Sigmoid colon (tissue), 6 donors: ENCODE measurements at regions not wholly inside any gene's neighbourhood (a gene's known extent, or its start where the extent isn't known, plus 50 kb on each side); places are given as distances from the start of the nearest gene placed in this dataset.
"Not testable (repeated sequence)": the region's sequence is repeated elsewhere in the genome, so short reads cannot be mapped to it uniquely, and the experiment has no call there.

Experiments used
- DNase-seq: peaks from one replicate; pipeline ENCODE4 v3.0.0-alpha.2; 2019
- H3K27ac ChIP-seq, 4 donors: fragments of 200-600 bp; sonication (generic); one replicate each; pipeline ENCODE4 v1.5.1; 2016 to 2019; ENCODE audit warnings: mild to moderate bottlenecking in 1 of 4
- H3K27me3 ChIP-seq, 3 donors: fragments of 200-600 bp; sonication (generic); one replicate each; pipeline ENCODE4 v1.5.1; 2019; ENCODE audit warnings: mild to moderate bottlenecking in 1 of 3
- H3K36me3 ChIP-seq, 4 donors: fragments of 200-600 bp; sonication (generic); one replicate each; pipeline ENCODE4 v1.5.1; 2016 to 2019
- H3K4me1 ChIP-seq, 4 donors: fragments of 200-600 bp; sonication (generic); one replicate each; pipeline ENCODE4 v1.5.1; 2017 to 2019
- H3K4me3 ChIP-seq, 4 donors: fragments of 200-600 bp; sonication (generic); one replicate each; pipeline ENCODE4 v1.5.1; 2017 to 2019; ENCODE audit warnings: mild to moderate bottlenecking in 2 of 4, moderate library complexity in 1 of 4
- H3K9me3 ChIP-seq, 4 donors: fragments of 200-600 bp in 3 of 4; sonication (generic) in 3 of 4; one replicate each; pipeline versions ENCODE4 v1.5.1 to v1.6.1; 2013 to 2019
- CTCF ChIP-seq, 4 experiments: fragments of 450-650 bp in 3 of 4; fragments of 200-600 bp in 1 of 4; IDR thresholded peaks; one replicate each; pipeline ENCODE4 v1.5.1; 2016 to 2019; ENCODE audit warnings: antibody characterized with exemption in 4 of 4, mild to moderate bottlenecking in 3 of 4, moderate library complexity in 2 of 4
- EP300 ChIP-seq, 4 donors: sonication (generic); formaldehyde crosslinking; IDR thresholded peaks; one replicate each; pipeline ENCODE4 v1.6.1; 2017; ENCODE audit warnings: antibody characterized with exemption in 4 of 4
- POLR2A ChIP-seq, 2 donors: fragments of 450-650 bp; IDR thresholded peaks; one replicate each; pipeline ENCODE4 v1.6.1; 2016; ENCODE audit warnings: antibody characterized with exemption in 2 of 2, mild to moderate bottlenecking in 2 of 2, moderate library complexity in 2 of 2
- POLR2AphosphoS5 ChIP-seq, 4 donors: sonication (generic); formaldehyde crosslinking; IDR thresholded peaks; one replicate each; pipeline ENCODE4 v1.6.1; 2017; ENCODE audit warnings: antibody characterized with exemption in 4 of 4
- WGBS, 2 donors: extraction: QIAGEN DNeasy Blood & Tissue Kit; methylation state at CpG; one replicate each; pipeline ENCODE4 v1.1.7; 2013; 5-methylcytosine and 5-hydroxymethylcytosine counted together
- intact Hi-C: fragments of 100-400 bp; cut with DNase I; formaldehyde crosslinking; loops from one replicate; pipeline ENCODE4 v1.15.1; 2023
- donor health status: healthy with polysubstance abuse.
- donor health status: healthy.

- DNase-seq, result no peak
- Histone ChIP-seq H3K27me3 (no peaks in the 10 kb centered on the region), H3K9me3 (no peaks in the 10 kb centered on the region), H3K36me3 (no peaks in the 10 kb centered on the region), H3K27ac (no peak overlapping the region), H3K4me3 (no peak overlapping the region), H3K4me1 (peaks cover 0 to 9% (median 2%) of the 10 kb centered on the region in 4 donors)
- WGBS, 2 donors, result 88 to 89% methylated on average over 2 of the region's 2 CpGs
- TF ChIP-seq CTCF (IDR thresholded peaks at IDR 0.05) (no peak), POLR2AphosphoS5 (IDR thresholded peaks at IDR 0.05) (no peak), POLR2A (IDR thresholded peaks at IDR 0.05) (no peak), EP300 (IDR thresholded peaks at IDR 0.05) (no peak)
- intact Hi-C loops, result loop anchor here (5.0 kb wide), 1 partner anchor 36 kb away; no protein-coding TSS in a partner anchor
Measured at GRCh38 chr6:79813143-79813850, 134.1 kb downstream of the ELOVL4 start.

GRCh38 chr6:79812195-79812594 lies 135.2 kb downstream of the ELOVL4 start:
- Histone ChIP-seq H3K27me3 (no peaks in the 10 kb centered on the region), H3K4me3 (no peak overlapping the region), H3K36me3 (no peaks in the 10 kb centered on the region), H3K9me3 (no peaks in the 10 kb centered on the region), H3K27ac (no peak overlapping the region), H3K4me1 (peaks cover 0 to 9% (median 2%) of the 10 kb centered on the region in 4 donors)
- WGBS, 2 donors, result 83 to 84% methylated on average over 8 of the region's 8 CpGs
- intact Hi-C loops, result loop anchor here (5.0 kb wide), 1 partner anchor 35 kb away; no protein-coding TSS in a partner anchor
- TF ChIP-seq EP300 (IDR thresholded peaks at IDR 0.05) (no peak), POLR2A (IDR thresholded peaks at IDR 0.05) (no peak), POLR2AphosphoS5 (IDR thresholded peaks at IDR 0.05) (no peak), CTCF (IDR thresholded peaks at IDR 0.05) (no peak)
- DNase-seq, result no peak

DNA sequence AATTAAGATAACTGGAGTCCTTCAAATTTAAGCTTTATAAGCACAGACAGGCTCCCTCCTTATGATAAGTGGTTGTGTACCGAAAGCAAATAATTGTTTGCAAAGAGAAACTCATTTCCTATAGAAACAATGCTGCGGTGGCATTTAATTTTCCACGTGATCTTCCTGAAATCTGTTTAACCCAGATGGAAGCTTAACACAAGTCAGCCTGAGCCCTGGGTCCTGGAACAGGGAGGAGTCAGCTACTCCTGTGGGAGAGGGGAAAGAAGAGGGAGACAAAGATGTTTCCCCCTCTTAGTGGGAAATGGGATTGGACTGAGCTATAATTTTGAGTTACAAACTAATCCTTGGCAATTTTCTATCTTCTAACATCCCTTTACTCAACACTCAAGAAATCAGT lies 136.5 kb downstream of the ELOVL4 start:
- 44 to 68% methylated on average over 3 of the region's 3 CpGs for WGBS, 2 donors
- peaks cover 0 to 9% (median 2%) of the 10 kb centered on the region in 4 donors for H3K4me1 ChIP-seq
- no peaks in the 10 kb centered on the region for H3K27me3 ChIP-seq
- intact Hi-C loops, result loop anchor here (5.0 kb wide), 1 partner anchor 34 kb away; no protein-coding TSS in a partner anchor
- DNase-seq, result no peak
- no peak overlapping the region for H3K4me3 ChIP-seq
- no peak overlapping the region for H3K27ac ChIP-seq
- no peaks in the 10 kb centered on the region for H3K36me3 ChIP-seq
- H3K9me3 ChIP-seq, result no peaks in the 10 kb centered on the region
- no peak for TF ChIP-seq EP300 (IDR thresholded peaks at IDR 0.05)
- TF ChIP-seq POLR2A (IDR thresholded peaks at IDR 0.05), result no peak

- Histone ChIP-seq H3K36me3 (no peaks in the 10 kb centered on the region), H3K9me3 (no peaks in the 10 kb centered on the region), H3K27ac (no peak overlapping the region), H3K27me3 (no peaks in the 10 kb centered on the region), H3K4me3 (no peak overlapping the region), H3K4me1 (peaks cover 0 to 9% (median 2%) of the 10 kb centered on the region in 4 donors)
- TF ChIP-seq EP300 (IDR thresholded peaks at IDR 0.05) (no peak), POLR2AphosphoS5 (IDR thresholded peaks at IDR 0.05) (no peak), POLR2A (IDR thresholded peaks at IDR 0.05) (no peak), CTCF (IDR thresholded peaks at IDR 0.05) (no peak)
- WGBS, 2 donors, result 67 to 79% methylated on average over 10 of the region's 10 CpGs
- intact Hi-C loops, result loop anchor here (5.0 kb wide), 1 partner anchor 33 kb away; no protein-coding TSS in a partner anchor
- no peak for DNase-seq
Measured at GRCh38 chr6:79810185-79810705, 137.1 kb downstream of the ELOVL4 start.

- TF ChIP-seq EP300 (IDR thresholded peaks at IDR 0.05) (no peak), POLR2A (IDR thresholded peaks at IDR 0.05) (no peak), CTCF (IDR thresholded peaks at IDR 0.05) (no peak), POLR2AphosphoS5 (IDR thresholded peaks at IDR 0.05) (no peak)
- intact Hi-C loops, result no loop called here
- Histone ChIP-seq H3K27me3 (no peaks in the 10 kb centered on the region), H3K4me1 (peaks cover 0 to 9% (median 2%) of the 10 kb centered on the region in 4 donors), H3K36me3 (no peaks in the 10 kb centered on the region), H3K9me3 (no peaks in the 10 kb centered on the region), H3K4me3 (no peak overlapping the region), H3K27ac (no peak overlapping the region)
- DNase-seq, result no peak
- 65 to 72% methylated on average over 2 of the region's 2 CpGs for WGBS, 2 donors
Measured at GRCh38 chr6:79808921-79809320, 138.4 kb downstream of the ELOVL4 start.

DNA sequence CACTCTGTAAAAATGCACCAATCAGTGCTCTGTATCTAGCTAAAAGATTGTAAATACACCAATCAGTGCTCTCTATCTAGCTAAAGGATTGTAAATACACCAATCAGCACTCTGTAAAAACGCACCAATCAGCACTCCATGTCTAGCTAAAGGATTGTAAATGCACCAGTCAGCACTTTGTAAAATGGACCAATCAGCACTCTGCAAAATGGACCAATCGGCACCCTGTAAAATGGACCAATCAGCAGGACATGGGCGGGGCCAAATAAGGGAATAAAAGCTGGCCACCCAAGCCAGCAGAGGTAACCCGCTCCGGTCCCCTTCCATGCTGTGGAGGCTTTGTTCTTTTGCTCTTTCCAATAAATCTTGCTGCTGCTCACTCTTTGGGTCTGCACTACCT lies 140.7 kb downstream of the ELOVL4 start:
- H3K27me3 ChIP-seq, H3K4me1 ChIP-seq, H3K9me3 ChIP-seq, DNase-seq, H3K36me3 ChIP-seq, H3K27ac ChIP-seq, H3K4me3 ChIP-seq, intact Hi-C loops: not testable (repeated sequence)
- WGBS, 2 donors, result 90 to 92% methylated on average over 5 of the region's 5 CpGs
